PC-3 (cell line): ENCODE measurements at regions not wholly inside any gene's neighbourhood (a gene's known extent, or its start where the extent isn't known, plus 50 kb on each side); places are given as distances from the start of the nearest gene placed in this dataset.

Experiments
- EZH2 ChIP-seq: fragments of 300-600 bp; sonication (generic); IDR thresholded peaks from one replicate; pipeline ENCODE4 v1.6.1; 2017; ENCODE audit warnings: antibody characterized with exemption, mild to moderate bottlenecking, low read length; ENCODE audit not compliant: unreplicated experiment
- TF ChIP-seq, protein P1 (sequence below): fragments of 300-600 bp; sonication (generic); conservative IDR thresholded peaks from 2 replicates; pipeline ENCODE4 v1.5.1; 2017; ENCODE audit warnings: antibody characterized with exemption, low read depth, mild to moderate bottlenecking, low read length

DNA sequence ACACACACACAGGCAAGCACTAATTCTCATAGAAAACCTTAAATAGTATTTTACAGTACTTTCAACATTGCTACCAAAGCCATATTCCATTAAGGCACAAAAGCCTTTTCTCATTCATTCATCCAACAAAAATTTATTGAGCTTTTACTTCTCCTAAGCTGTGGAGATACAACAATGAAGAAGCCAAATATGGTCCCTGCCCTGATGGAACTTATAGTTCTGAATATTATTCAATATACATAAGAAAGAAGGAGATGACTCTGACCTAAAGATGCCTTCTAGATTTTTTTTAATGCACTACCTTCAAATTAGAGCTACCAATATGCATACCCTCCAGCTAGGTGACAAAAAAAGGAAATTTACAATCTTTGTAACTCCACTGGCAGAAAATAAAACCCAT is 90.0 kb upstream of the WDR44 start:
- no peak for TF ChIP-seq EZH2
- TF ChIP-seq, protein P1, sequence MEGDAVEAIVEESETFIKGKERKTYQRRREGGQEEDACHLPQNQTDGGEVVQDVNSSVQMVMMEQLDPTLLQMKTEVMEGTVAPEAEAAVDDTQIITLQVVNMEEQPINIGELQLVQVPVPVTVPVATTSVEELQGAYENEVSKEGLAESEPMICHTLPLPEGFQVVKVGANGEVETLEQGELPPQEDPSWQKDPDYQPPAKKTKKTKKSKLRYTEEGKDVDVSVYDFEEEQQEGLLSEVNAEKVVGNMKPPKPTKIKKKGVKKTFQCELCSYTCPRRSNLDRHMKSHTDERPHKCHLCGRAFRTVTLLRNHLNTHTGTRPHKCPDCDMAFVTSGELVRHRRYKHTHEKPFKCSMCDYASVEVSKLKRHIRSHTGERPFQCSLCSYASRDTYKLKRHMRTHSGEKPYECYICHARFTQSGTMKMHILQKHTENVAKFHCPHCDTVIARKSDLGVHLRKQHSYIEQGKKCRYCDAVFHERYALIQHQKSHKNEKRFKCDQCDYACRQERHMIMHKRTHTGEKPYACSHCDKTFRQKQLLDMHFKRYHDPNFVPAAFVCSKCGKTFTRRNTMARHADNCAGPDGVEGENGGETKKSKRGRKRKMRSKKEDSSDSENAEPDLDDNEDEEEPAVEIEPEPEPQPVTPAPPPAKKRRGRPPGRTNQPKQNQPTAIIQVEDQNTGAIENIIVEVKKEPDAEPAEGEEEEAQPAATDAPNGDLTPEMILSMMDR: no peak
